ENCODE measurements at regions not wholly inside any gene's neighbourhood (a gene's known extent, or its start where the extent isn't known, plus 50 kb on each side); places are given as distances from the start of the nearest gene placed in this dataset.
A peak's percentile ranks its signal among the peaks of the same experiment; 100 is the strongest.

DNA sequence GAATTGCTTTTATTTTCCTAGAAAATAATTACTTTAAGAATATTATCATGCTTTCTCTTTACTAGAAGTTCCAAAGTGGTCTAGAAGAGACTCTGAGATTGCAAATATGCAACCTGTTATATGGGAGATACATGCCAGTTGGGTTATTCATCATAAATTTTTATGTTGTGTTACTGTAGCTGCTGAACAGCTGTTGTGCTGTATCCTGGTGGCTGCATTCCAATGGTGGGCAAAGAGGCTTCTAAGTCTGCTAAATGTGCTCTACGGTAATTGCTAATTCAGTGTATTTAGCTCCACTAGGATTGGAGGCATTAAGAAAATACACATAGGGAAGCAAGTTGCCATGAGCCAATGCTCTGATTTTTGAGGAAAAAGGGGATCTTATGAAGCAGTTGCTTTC, 409.0 kb downstream of the TUSC7 start:
- TF ChIP-seq RARB (CRISPR knock-in tag; IDR thresholded peaks at IDR 0.05) = no peak
- no peak for TF ChIP-seq ZNF565 (CRISPR knock-in tag; conservative IDR thresholded peaks at IDR 0.05; ENCODE audit: low read depth)
- TF ChIP-seq ZFP30 (CRISPR knock-in tag; IDR thresholded peaks at IDR 0.05) = no peak
- TF ChIP-seq ZNF8 (CRISPR knock-in tag; IDR thresholded peaks at IDR 0.05) = no peak
- TF ChIP-seq, protein P1, sequence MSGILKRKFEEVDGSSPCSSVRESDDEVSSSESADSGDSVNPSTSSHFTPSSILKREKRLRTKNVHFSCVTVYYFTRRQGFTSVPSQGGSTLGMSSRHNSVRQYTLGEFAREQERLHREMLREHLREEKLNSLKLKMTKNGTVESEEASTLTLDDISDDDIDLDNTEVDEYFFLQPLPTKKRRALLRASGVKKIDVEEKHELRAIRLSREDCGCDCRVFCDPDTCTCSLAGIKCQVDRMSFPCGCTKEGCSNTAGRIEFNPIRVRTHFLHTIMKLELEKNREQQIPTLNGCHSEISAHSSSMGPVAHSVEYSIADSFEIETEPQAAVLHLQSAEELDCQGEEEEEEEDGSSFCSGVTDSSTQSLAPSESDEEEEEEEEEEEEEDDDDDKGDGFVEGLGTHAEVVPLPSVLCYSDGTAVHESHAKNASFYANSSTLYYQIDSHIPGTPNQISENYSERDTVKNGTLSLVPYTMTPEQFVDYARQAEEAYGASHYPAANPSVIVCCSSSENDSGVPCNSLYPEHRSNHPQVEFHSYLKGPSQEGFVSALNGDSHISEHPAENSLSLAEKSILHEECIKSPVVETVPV (CRISPR knock-in tag; IDR thresholded peaks at IDR 0.05) = no peak
- no peak for TF ChIP-seq CSDC2 (CRISPR knock-in tag; IDR thresholded peaks at IDR 0.05)
- no peak for TF ChIP-seq ARNTL (CRISPR knock-in tag; IDR thresholded peaks at IDR 0.05; ENCODE audit: borderline replicate concordance, low read depth)
- TF ChIP-seq PPARA (CRISPR knock-in tag; IDR thresholded peaks at IDR 0.05; ENCODE audit: borderline replicate concordance) = no peak
- TF ChIP-seq GLIS3 (CRISPR knock-in tag; IDR thresholded peaks at IDR 0.05) = no peak
- TF ChIP-seq, protein P2, sequence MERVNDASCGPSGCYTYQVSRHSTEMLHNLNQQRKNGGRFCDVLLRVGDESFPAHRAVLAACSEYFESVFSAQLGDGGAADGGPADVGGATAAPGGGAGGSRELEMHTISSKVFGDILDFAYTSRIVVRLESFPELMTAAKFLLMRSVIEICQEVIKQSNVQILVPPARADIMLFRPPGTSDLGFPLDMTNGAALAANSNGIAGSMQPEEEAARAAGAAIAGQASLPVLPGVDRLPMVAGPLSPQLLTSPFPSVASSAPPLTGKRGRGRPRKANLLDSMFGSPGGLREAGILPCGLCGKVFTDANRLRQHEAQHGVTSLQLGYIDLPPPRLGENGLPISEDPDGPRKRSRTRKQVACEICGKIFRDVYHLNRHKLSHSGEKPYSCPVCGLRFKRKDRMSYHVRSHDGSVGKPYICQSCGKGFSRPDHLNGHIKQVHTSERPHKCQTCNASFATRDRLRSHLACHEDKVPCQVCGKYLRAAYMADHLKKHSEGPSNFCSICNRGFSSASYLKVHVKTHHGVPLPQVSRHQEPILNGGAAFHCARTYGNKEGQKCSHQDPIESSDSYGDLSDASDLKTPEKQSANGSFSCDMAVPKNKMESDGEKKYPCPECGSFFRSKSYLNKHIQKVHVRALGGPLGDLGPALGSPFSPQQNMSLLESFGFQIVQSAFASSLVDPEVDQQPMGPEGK (CRISPR knock-in tag; IDR thresholded peaks at IDR 0.05; ENCODE audit: borderline replicate concordance) = no peak
- no peak for TF ChIP-seq ESRRG (CRISPR knock-in tag; IDR thresholded peaks at IDR 0.05)
- TF ChIP-seq, protein P3, sequence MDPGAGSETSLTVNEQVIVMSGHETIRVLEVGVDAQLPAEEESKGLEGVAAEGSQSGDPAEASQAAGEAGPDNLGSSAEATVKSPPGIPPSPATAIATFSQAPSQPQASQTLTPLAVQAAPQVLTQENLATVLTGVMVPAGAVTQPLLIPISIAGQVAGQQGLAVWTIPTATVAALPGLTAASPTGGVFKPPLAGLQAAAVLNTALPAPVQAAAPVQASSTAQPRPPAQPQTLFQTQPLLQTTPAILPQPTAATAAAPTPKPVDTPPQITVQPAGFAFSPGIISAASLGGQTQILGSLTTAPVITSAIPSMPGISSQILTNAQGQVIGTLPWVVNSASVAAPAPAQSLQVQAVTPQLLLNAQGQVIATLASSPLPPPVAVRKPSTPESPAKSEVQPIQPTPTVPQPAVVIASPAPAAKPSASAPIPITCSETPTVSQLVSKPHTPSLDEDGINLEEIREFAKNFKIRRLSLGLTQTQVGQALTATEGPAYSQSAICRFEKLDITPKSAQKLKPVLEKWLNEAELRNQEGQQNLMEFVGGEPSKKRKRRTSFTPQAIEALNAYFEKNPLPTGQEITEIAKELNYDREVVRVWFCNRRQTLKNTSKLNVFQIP (CRISPR knock-in tag; IDR thresholded peaks at IDR 0.05; ENCODE audit: borderline replicate concordance, low read depth) = no peak
- no peak for TF ChIP-seq ZNF70 (CRISPR knock-in tag; IDR thresholded peaks at IDR 0.05)
- TF ChIP-seq, protein P4, sequence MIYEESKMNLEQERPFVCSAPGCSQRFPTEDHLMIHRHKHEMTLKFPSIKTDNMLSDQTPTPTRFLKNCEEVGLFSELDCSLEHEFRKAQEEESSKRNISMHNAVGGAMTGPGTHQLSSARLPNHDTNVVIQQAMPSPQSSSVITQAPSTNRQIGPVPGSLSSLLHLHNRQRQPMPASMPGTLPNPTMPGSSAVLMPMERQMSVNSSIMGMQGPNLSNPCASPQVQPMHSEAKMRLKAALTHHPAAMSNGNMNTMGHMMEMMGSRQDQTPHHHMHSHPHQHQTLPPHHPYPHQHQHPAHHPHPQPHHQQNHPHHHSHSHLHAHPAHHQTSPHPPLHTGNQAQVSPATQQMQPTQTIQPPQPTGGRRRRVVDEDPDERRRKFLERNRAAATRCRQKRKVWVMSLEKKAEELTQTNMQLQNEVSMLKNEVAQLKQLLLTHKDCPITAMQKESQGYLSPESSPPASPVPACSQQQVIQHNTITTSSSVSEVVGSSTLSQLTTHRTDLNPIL (CRISPR knock-in tag; IDR thresholded peaks at IDR 0.05; ENCODE audit: low read depth) = no peak
- TF ChIP-seq, protein P5, sequence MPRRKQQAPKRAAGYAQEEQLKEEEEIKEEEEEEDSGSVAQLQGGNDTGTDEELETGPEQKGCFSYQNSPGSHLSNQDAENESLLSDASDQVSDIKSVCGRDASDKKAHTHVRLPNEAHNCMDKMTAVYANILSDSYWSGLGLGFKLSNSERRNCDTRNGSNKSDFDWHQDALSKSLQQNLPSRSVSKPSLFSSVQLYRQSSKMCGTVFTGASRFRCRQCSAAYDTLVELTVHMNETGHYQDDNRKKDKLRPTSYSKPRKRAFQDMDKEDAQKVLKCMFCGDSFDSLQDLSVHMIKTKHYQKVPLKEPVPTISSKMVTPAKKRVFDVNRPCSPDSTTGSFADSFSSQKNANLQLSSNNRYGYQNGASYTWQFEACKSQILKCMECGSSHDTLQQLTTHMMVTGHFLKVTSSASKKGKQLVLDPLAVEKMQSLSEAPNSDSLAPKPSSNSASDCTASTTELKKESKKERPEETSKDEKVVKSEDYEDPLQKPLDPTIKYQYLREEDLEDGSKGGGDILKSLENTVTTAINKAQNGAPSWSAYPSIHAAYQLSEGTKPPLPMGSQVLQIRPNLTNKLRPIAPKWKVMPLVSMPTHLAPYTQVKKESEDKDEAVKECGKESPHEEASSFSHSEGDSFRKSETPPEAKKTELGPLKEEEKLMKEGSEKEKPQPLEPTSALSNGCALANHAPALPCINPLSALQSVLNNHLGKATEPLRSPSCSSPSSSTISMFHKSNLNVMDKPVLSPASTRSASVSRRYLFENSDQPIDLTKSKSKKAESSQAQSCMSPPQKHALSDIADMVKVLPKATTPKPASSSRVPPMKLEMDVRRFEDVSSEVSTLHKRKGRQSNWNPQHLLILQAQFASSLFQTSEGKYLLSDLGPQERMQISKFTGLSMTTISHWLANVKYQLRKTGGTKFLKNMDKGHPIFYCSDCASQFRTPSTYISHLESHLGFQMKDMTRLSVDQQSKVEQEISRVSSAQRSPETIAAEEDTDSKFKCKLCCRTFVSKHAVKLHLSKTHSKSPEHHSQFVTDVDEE (CRISPR knock-in tag; IDR thresholded peaks at IDR 0.05) = no peak
- no peak for TF ChIP-seq TOX (CRISPR knock-in tag; IDR thresholded peaks at IDR 0.05; ENCODE audit: borderline replicate concordance)
- no peak for TF ChIP-seq SNAI2 (CRISPR knock-in tag; IDR thresholded peaks at IDR 0.05)
- no peak for TF ChIP-seq ZC3H10 (CRISPR knock-in tag; IDR thresholded peaks at IDR 0.05)
- TF ChIP-seq ZFP3 (CRISPR knock-in tag; IDR thresholded peaks at IDR 0.05) = no peak
- peak; percentile 63 for ATAC-seq

DNA sequence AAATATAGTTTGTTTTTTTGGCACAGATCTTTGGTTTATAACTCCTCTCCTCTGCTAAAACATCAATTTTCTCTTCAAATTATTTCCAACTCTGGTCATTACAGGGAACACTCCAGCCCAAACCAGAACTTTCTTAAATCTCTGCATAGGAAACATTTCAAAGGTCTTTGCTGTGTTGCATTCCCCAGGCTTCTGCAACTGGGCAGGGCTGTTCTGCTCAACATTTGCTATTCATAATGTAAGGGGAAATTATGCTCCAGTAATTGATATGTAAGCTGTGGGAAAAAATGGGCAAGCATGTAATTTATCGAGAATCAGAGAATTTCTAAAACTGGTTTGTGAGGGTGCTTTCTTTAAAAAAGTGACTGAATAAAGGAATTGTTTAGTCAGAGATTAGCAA, 410.4 kb downstream of the TUSC7 start:
- no peak for ATAC-seq
- TF ChIP-seq, protein P5 (CRISPR knock-in tag; IDR thresholded peaks at IDR 0.05) = no peak
- TF ChIP-seq, protein P1 (CRISPR knock-in tag; IDR thresholded peaks at IDR 0.05) = no peak
- TF ChIP-seq PPARA (CRISPR knock-in tag; IDR thresholded peaks at IDR 0.05; ENCODE audit: borderline replicate concordance) (no peak), CSDC2 (CRISPR knock-in tag; IDR thresholded peaks at IDR 0.05) (no peak), ARNTL (CRISPR knock-in tag; IDR thresholded peaks at IDR 0.05; ENCODE audit: borderline replicate concordance, low read depth) (no peak), TOX (CRISPR knock-in tag; IDR thresholded peaks at IDR 0.05; ENCODE audit: borderline replicate concordance) (no peak), ZFP30 (CRISPR knock-in tag; IDR thresholded peaks at IDR 0.05) (no peak), TCF4 (CRISPR knock-in tag; IDR thresholded peaks at IDR 0.05; ENCODE audit: borderline replicate concordance) (no peak), ZC3H10 (CRISPR knock-in tag; IDR thresholded peaks at IDR 0.05) (no peak)
- TF ChIP-seq, protein P3 (CRISPR knock-in tag; IDR thresholded peaks at IDR 0.05; ENCODE audit: borderline replicate concordance, low read depth) = no peak
- TF ChIP-seq, protein P2 (CRISPR knock-in tag; IDR thresholded peaks at IDR 0.05; ENCODE audit: borderline replicate concordance) = no peak

Data from SK-N-SH treated with all-trans-retinoic acid at 6 μM for 48 hours (cell line).